ENCODE measurements at regions not wholly inside any gene's neighbourhood (a gene's known extent, or its start where the extent isn't known, plus 50 kb on each side); places are given as distances from the start of the nearest gene placed in this dataset.
A peak's percentile ranks its signal among the peaks of the same experiment; 100 is the strongest.

DNA sequence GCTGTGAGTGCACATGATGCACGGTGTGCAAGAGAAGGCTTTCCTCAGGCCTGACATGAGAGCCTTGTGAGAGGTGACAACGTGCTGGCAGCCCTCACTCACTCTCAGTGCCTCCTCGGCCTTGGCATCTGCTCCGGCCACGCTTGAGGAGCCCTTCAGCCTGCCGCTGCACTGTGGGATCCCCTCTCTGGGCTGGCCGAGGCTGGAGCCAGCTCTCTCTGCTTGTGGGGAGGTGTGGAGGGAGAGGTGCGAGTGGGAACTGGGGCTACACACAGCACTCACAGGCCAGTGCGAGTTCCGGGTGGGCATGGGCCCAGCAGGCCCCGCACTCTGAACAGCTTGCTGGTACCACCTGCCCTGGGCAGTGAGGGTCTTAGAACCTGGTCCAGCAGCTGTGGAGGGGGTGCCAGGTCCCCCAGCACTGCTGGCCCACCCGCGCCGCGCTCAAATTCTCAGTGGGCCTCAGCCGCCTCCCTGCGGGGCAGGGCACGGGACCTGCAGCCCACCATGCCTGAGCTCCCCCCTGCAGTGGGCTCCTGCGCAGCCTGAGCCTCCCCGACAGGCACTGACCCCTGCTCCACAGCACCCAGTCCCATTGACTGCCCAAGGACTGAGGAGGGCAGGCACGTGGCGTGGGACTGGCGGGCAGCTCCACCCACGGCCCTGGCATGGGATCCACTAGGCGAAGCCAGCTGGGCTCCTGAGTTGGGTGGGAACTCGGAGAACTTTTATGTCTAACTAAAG is 74.9 kb upstream of the BMP5 start:
- H2AFZ ChIP-seq (ENCODE audit: low read length) = no peak overlapping the region
- intact Hi-C loops (cut with micrococcal nuclease; ENCODE audit: unreplicated experiment) = no loop called here
- no peak overlapping the region for H3K4me2 ChIP-seq (ENCODE audit: low read depth, low read length)
- H3K9ac ChIP-seq (ENCODE audit: insufficient read depth, low read depth, low read length) = no peak overlapping the region
- ChIA-PET CTCF (ENCODE audit: low intra/inter-chr PET ratio, low total read pairs) (no interaction called here), POLR2A (no interaction called here)
- no peaks in the 10 kb centered on the region for H3K36me3 ChIP-seq (replicated peaks in 1 of 2; ENCODE audit: control insufficient read depth in 1 of 2, insufficient read depth in 2 of 2, low read length in 2 of 2)
- ATAC-seq (no peak), DNase-seq (ENCODE audit: low spot score) (no peak), FAIRE-seq (no peak)
- H3K27me3 ChIP-seq (ENCODE audit: control insufficient read depth in 1 of 2, insufficient read depth in 2 of 2, low read length in 2 of 2) = no peaks in the 10 kb centered on the region
- H3K4me3 ChIP-seq (replicated peaks in 1 of 3; ENCODE audit: insufficient read depth in 1 of 3, low read depth in 2 of 3, low read length in 3 of 3) = no peak overlapping the region
- H3K79me2 ChIP-seq (ENCODE audit: insufficient read depth, low read length) = no peaks in the 10 kb centered on the region
- no TSS peak for BruUV-seq (replicated peaks)
- in situ Hi-C loops (cut with HindIII; ENCODE audit: extremely low pct_ligation_motif_present, low pct_unique_long_range_greater_than_20kb) = loop anchor here (25.0 kb wide), 2 partner anchors 513 to 663 kb away; no protein-coding TSS in a partner anchor
- no peaks in the 10 kb centered on the region for H3K4me1 ChIP-seq (ENCODE audit: insufficient read depth, low read length)
- 0 out of 2 replicates have a peak, but pooled peaks have one; percentile 59 for TF ChIP-seq ZNF850 (CRISPR knock-in tag; conservative IDR thresholded peaks at IDR 0.05)
- TF ChIP-seq ADNP (CRISPR knock-in tag; IDR thresholded peaks at IDR 0.05) = no peak
- no peak for TF ChIP-seq SUZ12 (IDR thresholded peaks at IDR 0.05; ENCODE audit: low read depth, low read length)
- no peak overlapping the region for H3K27ac ChIP-seq (ENCODE audit: extremely low read length, insufficient read depth, low read length)
- 53% methylated on average over 9 of the region's 26 CpGs for WGBS (ENCODE audit: low lambda C conversion rate)
- H4K20me1 ChIP-seq (ENCODE audit: insufficient read depth, low read length) = no peaks in the 10 kb centered on the region
- H3K9me3 ChIP-seq (ENCODE audit: low read length) = no peaks in the 10 kb centered on the region

DNA sequence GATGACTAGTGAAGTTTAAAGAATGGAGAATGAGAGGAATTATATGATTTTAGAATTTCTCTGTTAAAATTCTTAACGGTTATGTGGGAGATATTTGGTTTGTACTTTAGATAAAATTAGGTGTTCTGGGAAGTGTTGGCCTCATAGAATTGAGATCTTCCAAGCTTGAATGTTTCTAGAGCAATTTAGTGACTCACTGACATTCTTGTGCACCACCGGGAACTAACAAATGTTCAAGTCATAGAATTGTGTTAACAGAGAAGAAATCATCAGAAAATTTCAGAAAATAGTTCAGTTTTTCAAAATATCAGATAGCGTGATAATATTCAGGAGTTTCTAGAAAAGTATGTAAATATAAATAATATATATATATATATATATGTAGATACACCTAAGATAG is 67.9 kb upstream of the BMP5 start:
- ATAC-seq (no peak), FAIRE-seq (no peak), DNase-seq (ENCODE audit: low spot score) (no peak)
- in situ Hi-C loops (cut with HindIII; ENCODE audit: extremely low pct_ligation_motif_present, low pct_unique_long_range_greater_than_20kb) (no loop called here), intact Hi-C loops (cut with micrococcal nuclease; ENCODE audit: unreplicated experiment) (no loop called here)
- no peak overlapping the region for H2AFZ ChIP-seq (ENCODE audit: low read length)
- no peaks in the 10 kb centered on the region for H3K36me3 ChIP-seq (replicated peaks in 1 of 2; ENCODE audit: control insufficient read depth in 1 of 2, insufficient read depth in 2 of 2, low read length in 2 of 2)
- H3K27me3 ChIP-seq (ENCODE audit: control insufficient read depth in 1 of 2, insufficient read depth in 2 of 2, low read length in 2 of 2) = no peaks in the 10 kb centered on the region
- ChIA-PET CTCF (ENCODE audit: low intra/inter-chr PET ratio, low total read pairs) (no interaction called here), POLR2A (no interaction called here)
- no peaks in the 10 kb centered on the region for H3K9me3 ChIP-seq (ENCODE audit: low read length)
- no peaks in the 10 kb centered on the region for H3K4me1 ChIP-seq (ENCODE audit: insufficient read depth, low read length)
- 11% methylated on average over 3 of the region's 3 CpGs for WGBS (ENCODE audit: low lambda C conversion rate)
- no TSS peak for BruUV-seq (replicated peaks)
- no peaks in the 10 kb centered on the region for H4K20me1 ChIP-seq (ENCODE audit: insufficient read depth, low read length)
- no peak overlapping the region for H3K4me3 ChIP-seq (replicated peaks in 1 of 3; ENCODE audit: insufficient read depth in 1 of 3, low read depth in 2 of 3, low read length in 3 of 3)
- H3K9ac ChIP-seq (ENCODE audit: insufficient read depth, low read depth, low read length) = no peak overlapping the region
- H3K4me2 ChIP-seq (ENCODE audit: low read depth, low read length) = no peak overlapping the region
- H3K79me2 ChIP-seq (ENCODE audit: insufficient read depth, low read length) = no peaks in the 10 kb centered on the region
- H3K27ac ChIP-seq (ENCODE audit: extremely low read length, insufficient read depth, low read length) = no peak overlapping the region
- TF ChIP-seq POLR2A (IDR thresholded peaks at IDR 0.05; ENCODE audit: insufficient read depth in 1 of 2, low read depth in 2 of 2, low read length in 2 of 2) (no peak), FOXA3 (CRISPR knock-in tag; IDR thresholded peaks at IDR 0.05) (no peak), KAT2B (IDR thresholded peaks at IDR 0.05; ENCODE audit: borderline replicate concordance, low read depth, low read length) (no peak), SP140L (CRISPR knock-in tag; IDR thresholded peaks at IDR 0.05; ENCODE audit: borderline replicate concordance) (no peak), ARNT2 (CRISPR knock-in tag; IDR thresholded peaks at IDR 0.05; ENCODE audit: low read depth) (no peak), MXD4 (CRISPR knock-in tag; IDR thresholded peaks at IDR 0.05) (no peak)
- TF ChIP-seq, protein P1, sequence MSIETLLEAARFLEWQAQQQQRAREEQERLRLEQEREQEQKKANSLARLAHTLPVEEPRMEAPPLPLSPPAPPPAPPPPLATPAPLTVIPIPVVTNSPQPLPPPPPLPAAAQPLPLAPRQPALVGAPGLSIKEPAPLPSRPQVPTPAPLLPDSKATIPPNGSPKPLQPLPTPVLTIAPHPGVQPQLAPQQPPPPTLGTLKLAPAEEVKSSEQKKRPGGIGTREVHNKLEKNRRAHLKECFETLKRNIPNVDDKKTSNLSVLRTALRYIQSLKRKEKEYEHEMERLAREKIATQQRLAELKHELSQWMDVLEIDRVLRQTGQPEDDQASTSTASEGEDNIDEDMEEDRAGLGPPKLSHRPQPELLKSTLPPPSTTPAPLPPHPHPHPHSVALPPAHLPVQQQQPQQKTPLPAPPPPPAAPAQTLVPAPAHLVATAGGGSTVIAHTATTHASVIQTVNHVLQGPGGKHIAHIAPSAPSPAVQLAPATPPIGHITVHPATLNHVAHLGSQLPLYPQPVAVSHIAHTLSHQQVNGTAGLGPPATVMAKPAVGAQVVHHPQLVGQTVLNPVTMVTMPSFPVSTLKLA (IDR thresholded peaks at IDR 0.05) = no peak
- TF ChIP-seq, protein P2, sequence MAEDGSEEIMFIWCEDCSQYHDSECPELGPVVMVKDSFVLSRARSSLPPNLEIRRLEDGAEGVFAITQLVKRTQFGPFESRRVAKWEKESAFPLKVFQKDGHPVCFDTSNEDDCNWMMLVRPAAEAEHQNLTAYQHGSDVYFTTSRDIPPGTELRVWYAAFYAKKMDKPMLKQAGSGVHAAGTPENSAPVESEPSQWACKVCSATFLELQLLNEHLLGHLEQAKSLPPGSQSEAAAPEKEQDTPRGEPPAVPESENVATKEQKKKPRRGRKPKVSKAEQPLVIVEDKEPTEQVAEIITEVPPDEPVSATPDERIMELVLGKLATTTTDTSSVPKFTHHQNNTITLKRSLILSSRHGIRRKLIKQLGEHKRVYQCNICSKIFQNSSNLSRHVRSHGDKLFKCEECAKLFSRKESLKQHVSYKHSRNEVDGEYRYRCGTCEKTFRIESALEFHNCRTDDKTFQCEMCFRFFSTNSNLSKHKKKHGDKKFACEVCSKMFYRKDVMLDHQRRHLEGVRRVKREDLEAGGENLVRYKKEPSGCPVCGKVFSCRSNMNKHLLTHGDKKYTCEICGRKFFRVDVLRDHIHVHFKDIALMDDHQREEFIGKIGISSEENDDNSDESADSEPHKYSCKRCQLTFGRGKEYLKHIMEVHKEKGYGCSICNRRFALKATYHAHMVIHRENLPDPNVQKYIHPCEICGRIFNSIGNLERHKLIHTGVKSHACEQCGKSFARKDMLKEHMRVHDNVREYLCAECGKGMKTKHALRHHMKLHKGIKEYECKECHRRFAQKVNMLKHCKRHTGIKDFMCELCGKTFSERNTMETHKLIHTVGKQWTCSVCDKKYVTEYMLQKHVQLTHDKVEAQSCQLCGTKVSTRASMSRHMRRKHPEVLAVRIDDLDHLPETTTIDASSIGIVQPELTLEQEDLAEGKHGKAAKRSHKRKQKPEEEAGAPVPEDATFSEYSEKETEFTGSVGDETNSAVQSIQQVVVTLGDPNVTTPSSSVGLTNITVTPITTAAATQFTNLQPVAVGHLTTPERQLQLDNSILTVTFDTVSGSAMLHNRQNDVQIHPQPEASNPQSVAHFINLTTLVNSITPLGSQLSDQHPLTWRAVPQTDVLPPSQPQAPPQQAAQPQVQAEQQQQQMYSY (CRISPR knock-in tag; IDR thresholded peaks at IDR 0.05) = no peak
- TF ChIP-seq, protein P3, sequence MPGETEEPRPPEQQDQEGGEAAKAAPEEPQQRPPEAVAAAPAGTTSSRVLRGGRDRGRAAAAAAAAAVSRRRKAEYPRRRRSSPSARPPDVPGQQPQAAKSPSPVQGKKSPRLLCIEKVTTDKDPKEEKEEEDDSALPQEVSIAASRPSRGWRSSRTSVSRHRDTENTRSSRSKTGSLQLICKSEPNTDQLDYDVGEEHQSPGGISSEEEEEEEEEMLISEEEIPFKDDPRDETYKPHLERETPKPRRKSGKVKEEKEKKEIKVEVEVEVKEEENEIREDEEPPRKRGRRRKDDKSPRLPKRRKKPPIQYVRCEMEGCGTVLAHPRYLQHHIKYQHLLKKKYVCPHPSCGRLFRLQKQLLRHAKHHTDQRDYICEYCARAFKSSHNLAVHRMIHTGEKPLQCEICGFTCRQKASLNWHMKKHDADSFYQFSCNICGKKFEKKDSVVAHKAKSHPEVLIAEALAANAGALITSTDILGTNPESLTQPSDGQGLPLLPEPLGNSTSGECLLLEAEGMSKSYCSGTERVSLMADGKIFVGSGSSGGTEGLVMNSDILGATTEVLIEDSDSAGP (CRISPR knock-in tag; IDR thresholded peaks at IDR 0.05; ENCODE audit: borderline replicate concordance) = no peak

All from HepG2 (cell line).